Sigmoid colon (tissue), 4 donors: ENCODE measurements at regions not wholly inside any gene's neighbourhood (a gene's known extent, or its start where the extent isn't known, plus 50 kb on each side); places are given as distances from the start of the nearest gene placed in this dataset.

Experiments
- EP300 ChIP-seq, 4 donors: sonication (generic); formaldehyde crosslinking; IDR thresholded peaks; one replicate each; pipeline ENCODE4 v1.6.1; 2017; ENCODE audit warnings: antibody characterized with exemption in 4 of 4
- POLR2A ChIP-seq, 2 donors: fragments of 450-650 bp; IDR thresholded peaks; one replicate each; pipeline ENCODE4 v1.6.1; 2016; ENCODE audit warnings: antibody characterized with exemption in 2 of 2, mild to moderate bottlenecking in 2 of 2, moderate library complexity in 2 of 2
- POLR2AphosphoS5 ChIP-seq, 4 donors: sonication (generic); formaldehyde crosslinking; IDR thresholded peaks; one replicate each; pipeline ENCODE4 v1.6.1; 2017; ENCODE audit warnings: antibody characterized with exemption in 4 of 4
- TF ChIP-seq, protein P1 (sequence below), 4 experiments: fragments of 450-650 bp in 3 of 4; fragments of 200-600 bp in 1 of 4; IDR thresholded peaks; one replicate each; pipeline ENCODE4 v1.5.1; 2016 to 2019; ENCODE audit warnings: antibody characterized with exemption in 4 of 4, mild to moderate bottlenecking in 3 of 4, moderate library complexity in 2 of 4

GRCh38 chr15:39270221-39270855 lies 310.5 kb upstream of the THBS1 start:
- TF ChIP-seq, protein P1, sequence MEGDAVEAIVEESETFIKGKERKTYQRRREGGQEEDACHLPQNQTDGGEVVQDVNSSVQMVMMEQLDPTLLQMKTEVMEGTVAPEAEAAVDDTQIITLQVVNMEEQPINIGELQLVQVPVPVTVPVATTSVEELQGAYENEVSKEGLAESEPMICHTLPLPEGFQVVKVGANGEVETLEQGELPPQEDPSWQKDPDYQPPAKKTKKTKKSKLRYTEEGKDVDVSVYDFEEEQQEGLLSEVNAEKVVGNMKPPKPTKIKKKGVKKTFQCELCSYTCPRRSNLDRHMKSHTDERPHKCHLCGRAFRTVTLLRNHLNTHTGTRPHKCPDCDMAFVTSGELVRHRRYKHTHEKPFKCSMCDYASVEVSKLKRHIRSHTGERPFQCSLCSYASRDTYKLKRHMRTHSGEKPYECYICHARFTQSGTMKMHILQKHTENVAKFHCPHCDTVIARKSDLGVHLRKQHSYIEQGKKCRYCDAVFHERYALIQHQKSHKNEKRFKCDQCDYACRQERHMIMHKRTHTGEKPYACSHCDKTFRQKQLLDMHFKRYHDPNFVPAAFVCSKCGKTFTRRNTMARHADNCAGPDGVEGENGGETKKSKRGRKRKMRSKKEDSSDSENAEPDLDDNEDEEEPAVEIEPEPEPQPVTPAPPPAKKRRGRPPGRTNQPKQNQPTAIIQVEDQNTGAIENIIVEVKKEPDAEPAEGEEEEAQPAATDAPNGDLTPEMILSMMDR (IDR thresholded peaks at IDR 0.05), result no peak
- TF ChIP-seq POLR2AphosphoS5 (IDR thresholded peaks at IDR 0.05) (no peak), POLR2A (IDR thresholded peaks at IDR 0.05) (no peak), EP300 (IDR thresholded peaks at IDR 0.05) (no peak)
